ENCODE measurements at regions not wholly inside any gene's neighbourhood (a gene's known extent, or its start where the extent isn't known, plus 50 kb on each side); places are given as distances from the start of the nearest gene placed in this dataset.

DNA sequence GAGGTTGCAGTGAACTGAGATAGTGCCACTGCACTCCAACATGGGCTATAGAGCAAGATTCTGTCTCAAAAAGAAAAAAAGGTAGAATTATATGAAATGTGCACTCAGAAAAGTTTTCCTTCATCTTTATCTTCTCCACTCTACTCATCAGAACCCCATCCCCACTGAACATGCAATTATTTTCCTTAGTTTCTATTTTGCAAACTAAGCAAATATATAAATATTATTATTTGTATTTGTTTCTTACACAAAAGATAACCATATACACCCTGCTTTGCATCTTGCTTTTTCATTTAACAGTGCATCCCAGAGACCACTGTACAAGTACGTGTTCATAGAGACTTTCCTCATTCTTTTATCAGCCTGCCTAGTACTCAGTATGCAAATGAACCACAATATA, 68.0 kb upstream of the ACAN start:
- TF ChIP-seq, protein P1, sequence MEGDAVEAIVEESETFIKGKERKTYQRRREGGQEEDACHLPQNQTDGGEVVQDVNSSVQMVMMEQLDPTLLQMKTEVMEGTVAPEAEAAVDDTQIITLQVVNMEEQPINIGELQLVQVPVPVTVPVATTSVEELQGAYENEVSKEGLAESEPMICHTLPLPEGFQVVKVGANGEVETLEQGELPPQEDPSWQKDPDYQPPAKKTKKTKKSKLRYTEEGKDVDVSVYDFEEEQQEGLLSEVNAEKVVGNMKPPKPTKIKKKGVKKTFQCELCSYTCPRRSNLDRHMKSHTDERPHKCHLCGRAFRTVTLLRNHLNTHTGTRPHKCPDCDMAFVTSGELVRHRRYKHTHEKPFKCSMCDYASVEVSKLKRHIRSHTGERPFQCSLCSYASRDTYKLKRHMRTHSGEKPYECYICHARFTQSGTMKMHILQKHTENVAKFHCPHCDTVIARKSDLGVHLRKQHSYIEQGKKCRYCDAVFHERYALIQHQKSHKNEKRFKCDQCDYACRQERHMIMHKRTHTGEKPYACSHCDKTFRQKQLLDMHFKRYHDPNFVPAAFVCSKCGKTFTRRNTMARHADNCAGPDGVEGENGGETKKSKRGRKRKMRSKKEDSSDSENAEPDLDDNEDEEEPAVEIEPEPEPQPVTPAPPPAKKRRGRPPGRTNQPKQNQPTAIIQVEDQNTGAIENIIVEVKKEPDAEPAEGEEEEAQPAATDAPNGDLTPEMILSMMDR (IDR thresholded peaks at IDR 0.05; ENCODE audit: partially characterized antibody, unreplicated experiment) = no peak
- Mint-ChIP-seq H3K9me3 (ENCODE audit: unreplicated experiment) (peaks cover 3% of the 10 kb centered on the region), H3K27me3 (ENCODE audit: unreplicated experiment) (peaks cover 2% of the 10 kb centered on the region), H3K27ac (ENCODE audit: unreplicated experiment) (no peak overlapping the region), H3K36me3 (ENCODE audit: unreplicated experiment) (no peaks in the 10 kb centered on the region), H3K4me1 (ENCODE audit: low read depth, unreplicated experiment) (peaks cover 12% of the 10 kb centered on the region), H3K4me3 (ENCODE audit: unreplicated experiment) (no peak overlapping the region)
- DNase-seq = no peak

DNA sequence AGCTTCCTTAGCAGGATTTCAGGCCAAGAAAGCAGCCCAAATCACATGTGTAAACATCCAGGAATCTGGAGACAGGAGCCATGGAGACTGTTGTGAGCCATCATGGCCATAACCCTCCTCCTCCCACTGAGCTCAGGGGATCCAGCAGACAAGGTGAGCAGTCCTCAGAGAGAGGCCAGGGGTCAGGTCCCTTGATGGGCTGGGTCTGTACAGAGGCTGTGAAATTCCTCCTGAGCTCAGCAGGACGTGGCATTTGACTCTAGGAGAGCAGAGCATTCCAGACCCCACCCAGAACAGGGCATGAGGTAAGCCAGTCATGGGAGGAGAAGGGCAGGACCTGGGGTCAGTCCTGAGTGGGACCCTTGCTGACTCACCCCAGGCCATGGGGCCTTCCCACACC, 67.0 kb upstream of the ACAN start:
- TF ChIP-seq, protein P1 (IDR thresholded peaks at IDR 0.05; ENCODE audit: partially characterized antibody, unreplicated experiment) = no peak
- DNase-seq = no peak
- Mint-ChIP-seq H3K27me3 (ENCODE audit: unreplicated experiment) (peaks cover 3% of the 10 kb centered on the region), H3K9me3 (ENCODE audit: unreplicated experiment) (peaks cover 8% of the 10 kb centered on the region), H3K36me3 (ENCODE audit: unreplicated experiment) (no peaks in the 10 kb centered on the region), H3K4me1 (ENCODE audit: low read depth, unreplicated experiment) (peaks cover 12% of the 10 kb centered on the region), H3K4me3 (ENCODE audit: unreplicated experiment) (no peak overlapping the region), H3K27ac (ENCODE audit: unreplicated experiment) (no peak overlapping the region)

DNA sequence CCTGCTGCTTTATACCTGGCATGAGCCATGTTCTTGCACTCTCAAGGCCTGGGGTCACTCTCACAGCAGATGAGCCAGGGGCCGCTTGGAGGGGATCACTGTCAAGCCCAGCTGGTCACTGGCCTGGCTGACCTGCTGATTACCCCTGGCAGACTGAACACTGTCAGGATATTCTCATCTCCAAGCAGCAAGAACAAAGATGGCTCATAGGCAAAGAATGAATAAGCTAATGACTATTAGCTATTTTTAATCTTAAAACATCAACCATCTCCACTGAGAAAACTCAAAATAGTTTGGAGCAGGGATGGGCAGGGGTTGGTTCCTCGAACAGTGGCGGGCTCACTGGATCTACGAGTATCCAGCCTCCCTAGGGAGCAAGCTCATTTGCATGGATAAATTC, 64.4 kb upstream of the ACAN start:
- Mint-ChIP-seq H3K36me3 (ENCODE audit: unreplicated experiment) (no peaks in the 10 kb centered on the region), H3K27ac (ENCODE audit: unreplicated experiment) (peak overlapping the region; percentile 68), H3K9me3 (ENCODE audit: unreplicated experiment) (peaks cover 8% of the 10 kb centered on the region), H3K4me1 (ENCODE audit: low read depth, unreplicated experiment) (peaks cover 12% of the 10 kb centered on the region), H3K4me3 (ENCODE audit: unreplicated experiment) (no peak overlapping the region), H3K27me3 (ENCODE audit: unreplicated experiment) (peaks cover 3% of the 10 kb centered on the region)
- DNase-seq = no peak
- TF ChIP-seq, protein P1 (IDR thresholded peaks at IDR 0.05; ENCODE audit: partially characterized antibody, unreplicated experiment) = no peak

DNA sequence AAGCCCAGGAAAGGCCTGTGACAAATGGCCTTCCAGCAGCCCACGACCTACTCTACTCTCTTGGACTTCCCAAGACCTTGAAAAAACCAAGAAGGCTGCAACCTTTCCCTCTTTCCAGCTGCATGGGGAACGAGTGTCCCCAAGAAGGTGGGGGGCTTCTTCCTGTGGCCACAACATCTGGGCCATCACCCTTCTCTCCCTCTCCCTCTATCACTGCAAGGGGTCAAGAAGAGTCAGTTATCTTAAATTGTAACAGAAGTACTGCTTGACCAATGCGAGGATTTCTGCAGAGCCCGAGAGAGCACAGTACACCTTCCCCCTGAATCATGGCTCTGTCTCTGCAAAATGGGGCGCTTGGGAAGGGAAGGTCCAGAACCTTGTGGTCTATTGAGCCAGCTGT, 63.7 kb upstream of the ACAN start:
- no peak overlapping the region for H3K4me3 Mint-ChIP-seq (ENCODE audit: unreplicated experiment)
- H3K27me3 Mint-ChIP-seq (ENCODE audit: unreplicated experiment) = peaks cover 3% of the 10 kb centered on the region
- peaks cover 12% of the 10 kb centered on the region for H3K4me1 Mint-ChIP-seq (ENCODE audit: low read depth, unreplicated experiment)
- no peak for DNase-seq
- H3K27ac Mint-ChIP-seq (ENCODE audit: unreplicated experiment) = no peak overlapping the region
- no peaks in the 10 kb centered on the region for H3K36me3 Mint-ChIP-seq (ENCODE audit: unreplicated experiment)
- TF ChIP-seq, protein P1 (IDR thresholded peaks at IDR 0.05; ENCODE audit: partially characterized antibody, unreplicated experiment) = no peak
- peaks cover 8% of the 10 kb centered on the region for H3K9me3 Mint-ChIP-seq (ENCODE audit: unreplicated experiment)

DNA sequence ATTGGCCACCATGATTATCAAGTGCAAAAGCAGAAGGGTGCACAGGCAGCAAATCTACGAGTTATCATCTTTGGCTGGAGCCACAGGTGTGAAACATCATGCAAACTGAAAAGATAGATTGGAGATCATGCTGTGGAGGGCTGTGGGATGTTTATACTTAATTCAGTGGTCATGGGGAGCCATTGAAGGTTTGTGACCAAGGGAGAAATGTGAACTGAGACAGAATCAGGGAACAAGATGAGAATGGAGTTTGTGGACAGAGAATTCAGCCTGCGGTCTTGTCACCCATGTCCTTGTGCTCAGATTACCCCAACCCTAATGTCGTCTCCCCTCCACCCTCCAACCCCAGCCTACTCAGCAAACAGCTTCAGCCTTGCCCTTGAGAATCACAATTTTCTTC, 62.9 kb upstream of the ACAN start:
- Mint-ChIP-seq H3K4me1 (ENCODE audit: low read depth, unreplicated experiment) (peaks cover 12% of the 10 kb centered on the region), H3K27ac (ENCODE audit: unreplicated experiment) (no peak overlapping the region), H3K27me3 (ENCODE audit: unreplicated experiment) (peaks cover 3% of the 10 kb centered on the region), H3K36me3 (ENCODE audit: unreplicated experiment) (no peaks in the 10 kb centered on the region), H3K4me3 (ENCODE audit: unreplicated experiment) (no peak overlapping the region), H3K9me3 (ENCODE audit: unreplicated experiment) (peaks cover 8% of the 10 kb centered on the region)
- no peak for DNase-seq
- TF ChIP-seq, protein P1 (IDR thresholded peaks at IDR 0.05; ENCODE audit: partially characterized antibody, unreplicated experiment) = no peak

All from glutamatergic neuron (in vitro differentiated cells).